ENCODE measurements at regions not wholly inside any gene's neighbourhood (a gene's known extent, or its start where the extent isn't known, plus 50 kb on each side); places are given as distances from the start of the nearest gene placed in this dataset.

GRCh38 chr7:152571068-152571467 is 104.9 kb downstream of the XRCC2 start:
- POLR2A ChIA-PET, result no interaction called here
- H2AFZ ChIP-seq (ENCODE audit: low read length), result no peak overlapping the region
- ATAC-seq, result peak; percentile 35; the same call in 1 of the 3 replicates

More at GRCh38 chr7:152571068-152571467, 104.9 kb downstream of the XRCC2 start:
- in situ Hi-C loops (cut with HindIII; ENCODE audit: extremely low pct_ligation_motif_present, low pct_unique_long_range_greater_than_20kb), result no loop called here
- intact Hi-C loops (cut with micrococcal nuclease; ENCODE audit: unreplicated experiment), result no loop called here
- FAIRE-seq, result no peak
- no peak for DNase-seq (ENCODE audit: low spot score)
- Histone ChIP-seq H3K4me2 (ENCODE audit: low read depth, low read length) (peak overlapping the region; percentile 8; the same call in 1 of the 2 replicates), H3K79me2 (ENCODE audit: insufficient read depth, low read length) (no peaks in the 10 kb centered on the region), H3K36me3 (replicated peaks in 1 of 2; ENCODE audit: control insufficient read depth in 1 of 2, insufficient read depth in 2 of 2, low read length in 2 of 2) (no peaks in the 10 kb centered on the region), H3K9ac (ENCODE audit: insufficient read depth, low read depth, low read length) (no peak overlapping the region), H3K4me3 (replicated peaks in 1 of 3; ENCODE audit: insufficient read depth in 1 of 3, low read depth in 2 of 3, low read length in 3 of 3) (no peak overlapping the region; a peak in 1 of 6 replicates), H3K27me3 (ENCODE audit: control insufficient read depth in 1 of 2, insufficient read depth in 2 of 2, low read length in 2 of 2) (no peaks in the 10 kb centered on the region; a peak in 2 of 5 replicates), H3K4me1 (ENCODE audit: insufficient read depth, low read length) (no peaks in the 10 kb centered on the region), H4K20me1 (ENCODE audit: insufficient read depth, low read length) (no peaks in the 10 kb centered on the region), H3K27ac (ENCODE audit: extremely low read length, insufficient read depth, low read length) (no peak overlapping the region), H3K9me3 (ENCODE audit: low read length) (no peaks in the 10 kb centered on the region)
- BruUV-seq (replicated peaks), result no TSS peak
- WGBS (ENCODE audit: low lambda C conversion rate), result 40% methylated on average over 4 of the region's 6 CpGs
- CTCF ChIA-PET (ENCODE audit: low intra/inter-chr PET ratio, low total read pairs), result no interaction called here
- no peak for TF ChIP-seq ZUFSP (CRISPR knock-in tag; IDR thresholded peaks at IDR 0.05; ENCODE audit: borderline replicate concordance)
- TF ChIP-seq PHF5A (CRISPR knock-in tag; IDR thresholded peaks at IDR 0.05; ENCODE audit: low read depth, unreplicated experiment), result no peak
- no peak for TF ChIP-seq ZNF672 (CRISPR knock-in tag; IDR thresholded peaks at IDR 0.05)
- TF ChIP-seq KDM1A (CRISPR knock-in tag; IDR thresholded peaks at IDR 0.05), result no peak
- no peak for TF ChIP-seq SETDB1 (CRISPR knock-in tag; IDR thresholded peaks at IDR 0.05; ENCODE audit: borderline replicate concordance)
- no peak for TF ChIP-seq JUNB (CRISPR knock-in tag; IDR thresholded peaks at IDR 0.05; ENCODE audit: borderline replicate concordance)
- no peak for TF ChIP-seq DBP (CRISPR knock-in tag; IDR thresholded peaks at IDR 0.05; ENCODE audit: not compliant biosample characterization)
- TF ChIP-seq ZNF24 (IDR thresholded peaks at IDR 0.05), result no peak
- no peak for TF ChIP-seq ZNF414 (CRISPR knock-in tag; IDR thresholded peaks at IDR 0.05)
